Activated CD4-positive, alpha-beta T cell treated with anti-CD3 and anti-CD28 coated beads, Interleukin-10, Interleukin-2, amounts not matched to agents 100 ng/mL and 50 ng/mL, durations not matched to agents 16 hours and 8 hours (primary cell): ENCODE measurements at regions not wholly inside any gene's neighbourhood (a gene's known extent, or its start where the extent isn't known, plus 50 kb on each side); places are given as distances from the start of the nearest gene placed in this dataset.
"Not testable (repeated sequence)": the region's sequence is repeated elsewhere in the genome, so short reads cannot be mapped to it uniquely, and the experiment has no call there.

Experiments
- DNase-seq: peaks from one replicate; pipeline ENCODE4 v3.0.0-alpha.2; 2020

GRCh38 chr9:100714372-100715099 is 136.7 kb downstream of the CAVIN4 start:
- peak; percentile 65 for DNase-seq

- DNase-seq: no peak
These were observed 137.2 kb downstream of the CAVIN4 start for GRCh38 chr9:100715100-100715380.

- no peak for DNase-seq
These were observed 140.8 kb downstream of the CAVIN4 start for GRCh38 chr9:100718717-100719116.

- no peak for DNase-seq
These were observed 143.0 kb downstream of the CAVIN4 start for GRCh38 chr9:100720922-100721321.

DNA sequence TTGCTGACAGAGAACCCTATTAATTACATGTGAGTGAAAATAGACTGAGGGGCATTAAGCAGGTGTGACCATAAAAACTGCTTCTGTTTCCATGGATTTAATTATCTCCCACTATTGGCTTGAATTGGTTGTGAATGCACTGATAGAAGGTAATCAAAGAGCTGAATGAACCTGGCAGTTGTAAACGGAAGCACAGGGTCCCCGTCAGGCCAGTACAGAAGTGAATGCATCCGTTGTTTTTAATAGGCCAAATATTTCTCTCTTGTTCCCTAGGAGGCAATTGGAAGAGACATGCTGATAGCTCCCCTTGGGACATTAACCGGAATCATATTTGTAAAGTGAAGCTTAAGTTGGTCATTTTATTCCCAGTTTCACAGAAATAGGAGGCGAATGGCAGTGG is 147.0 kb downstream of the CAVIN4 start:
- no peak for DNase-seq

GRCh38 chr9:100725371-100725770 is 147.5 kb downstream of the CAVIN4 start:
- no peak for DNase-seq

- DNase-seq: no peak
These were observed 151.5 kb downstream of the CAVIN4 start for GRCh38 chr9:100729336-100729895.

DNA sequence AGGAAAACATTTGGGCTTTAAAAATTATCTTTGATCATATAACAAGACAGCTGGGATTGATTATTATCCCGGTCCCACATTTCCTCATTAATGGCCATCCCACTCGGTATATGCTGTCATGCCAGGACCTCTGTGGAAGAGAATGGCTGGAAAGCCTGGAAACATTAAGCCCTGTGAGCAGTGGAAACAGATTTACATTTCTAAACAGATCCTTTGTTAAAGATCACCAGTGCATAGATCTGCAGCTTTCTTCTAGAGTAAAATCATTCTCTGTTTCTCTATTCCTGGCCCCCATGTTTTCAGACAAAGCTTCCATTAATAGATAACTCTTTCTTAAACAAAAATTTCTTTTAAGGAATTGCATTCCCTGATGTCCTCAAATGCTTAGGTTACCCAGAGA is 152.2 kb downstream of the CAVIN4 start:
- no peak for DNase-seq

DNA sequence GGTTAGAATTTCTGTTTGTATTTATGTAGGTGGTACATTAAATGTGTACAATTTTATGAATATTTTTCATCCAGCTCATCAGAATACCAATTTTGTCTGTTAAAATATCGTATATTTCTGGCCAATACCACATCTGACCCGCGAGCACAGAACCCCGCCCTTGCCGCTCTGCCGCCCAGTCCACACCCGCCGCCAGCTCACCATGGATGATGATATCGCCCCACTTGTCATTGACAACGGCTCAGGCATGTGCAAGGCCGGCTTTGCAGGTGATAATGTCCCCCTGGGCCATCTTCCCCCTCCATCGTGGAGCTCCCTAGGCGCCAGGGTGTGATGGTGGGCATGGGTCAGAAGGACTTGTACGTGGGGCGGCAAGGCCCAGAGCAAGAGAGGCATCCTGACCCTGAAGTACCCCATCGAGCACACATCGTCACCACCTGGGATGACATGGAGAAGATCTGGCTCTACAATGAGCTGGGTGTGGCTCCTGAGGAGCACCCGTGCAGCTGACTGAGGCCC is 153.2 kb downstream of the CAVIN4 start:
- no peak for DNase-seq

GRCh38 chr9:100731557-100731956 is 153.7 kb downstream of the CAVIN4 start:
- no peak for DNase-seq

GRCh38 chr9:100739208-100739607 is 161.3 kb downstream of the CAVIN4 start:
- no peak for DNase-seq

- no peak for DNase-seq
These were observed 161.8 kb downstream of the CAVIN4 start for GRCh38 chr9:100739666-100740065.

GRCh38 chr9:100748930-100749329 is 171.1 kb downstream of the CAVIN4 start:
- DNase-seq: not testable (repeated sequence)

- DNase-seq: no peak
These were observed 178.3 kb downstream of the CAVIN4 start for GRCh38 chr9:100756217-100756616.

- no peak for DNase-seq
These were observed 181.3 kb downstream of the CAVIN4 start for GRCh38 chr9:100759215-100759614.

GRCh38 chr9:100761276-100761802 is 183.5 kb downstream of the CAVIN4 start:
- no peak for DNase-seq

GRCh38 chr9:100774326-100774725 is 196.4 kb downstream of the CAVIN4 start:
- DNase-seq: no peak

DNA sequence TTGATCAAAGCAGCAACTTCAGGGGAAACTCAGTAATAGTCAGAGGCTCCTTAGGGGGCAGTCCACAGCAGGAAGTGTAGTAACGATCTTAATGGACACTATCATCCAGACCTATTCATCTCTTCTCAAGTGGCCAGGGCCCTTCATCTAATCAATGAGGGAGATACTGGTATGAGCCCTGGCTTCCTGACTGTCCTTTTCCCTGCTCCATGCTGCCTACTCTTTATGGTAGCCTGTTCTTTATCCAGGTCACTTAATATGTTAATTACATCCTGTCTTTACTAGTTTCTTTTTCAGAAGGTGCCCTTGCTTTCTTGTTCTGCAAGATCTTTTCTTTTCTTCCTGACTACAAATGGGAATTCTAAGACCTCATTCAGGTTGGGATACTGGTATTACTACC is 197.1 kb downstream of the CAVIN4 start:
- DNase-seq: no peak

GRCh38 chr9:100775912-100776311 is 198.0 kb downstream of the CAVIN4 start:
- no peak for DNase-seq

- no peak for DNase-seq
These were observed 206.9 kb downstream of the CAVIN4 start for GRCh38 chr9:100784755-100785154.

DNA sequence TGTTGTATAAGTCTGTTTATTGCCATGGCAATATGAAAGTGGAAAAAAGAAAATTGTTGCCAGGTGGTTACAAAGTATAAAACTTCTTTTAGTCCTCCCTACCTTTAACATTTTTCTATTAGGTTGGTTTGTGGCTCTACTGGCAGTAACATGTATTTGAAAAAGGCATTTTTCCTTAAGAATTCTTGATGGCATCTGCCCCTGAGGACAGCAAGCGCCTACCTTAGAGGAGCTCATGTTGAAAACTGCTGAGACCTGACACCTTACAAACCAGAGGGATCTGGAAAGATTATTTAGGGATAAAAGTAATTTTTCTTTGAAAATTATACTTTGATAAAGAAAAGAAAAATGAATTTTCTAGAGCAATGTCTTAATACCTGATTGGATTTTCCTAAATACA is 208.1 kb downstream of the CAVIN4 start:
- no peak for DNase-seq

DNA sequence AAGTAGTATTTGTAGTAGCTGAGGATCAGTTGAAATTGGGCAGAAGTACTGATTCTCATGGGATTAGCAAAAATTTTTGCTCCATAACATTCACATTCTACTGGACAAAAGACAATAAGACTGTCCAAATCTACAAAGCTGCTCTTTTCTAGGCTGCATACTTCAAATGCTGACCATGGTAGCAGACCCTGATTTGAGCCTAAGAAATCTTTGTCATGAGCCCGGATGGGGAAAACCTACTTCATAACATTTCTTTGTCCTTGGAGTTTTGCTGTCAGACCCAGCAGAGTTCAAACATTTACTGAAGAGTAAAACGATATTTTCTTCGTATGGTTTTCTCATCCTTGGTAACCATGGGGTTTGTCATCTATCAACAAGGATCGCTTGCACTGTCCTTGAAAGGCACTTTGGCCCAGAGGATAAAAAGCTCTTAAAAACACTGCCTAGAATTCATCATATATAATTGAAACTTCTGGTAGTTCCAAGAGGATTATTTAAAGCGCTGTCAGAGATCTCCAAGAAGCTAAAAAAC is 216.9 kb downstream of the CAVIN4 start:
- DNase-seq: no peak

- no peak for DNase-seq
These were observed 224.6 kb upstream of the PLPPR1 start for GRCh38 chr9:100803956-100804355.

GRCh38 chr9:100811643-100812042 is 216.9 kb upstream of the PLPPR1 start:
- DNase-seq: no peak
